22Rv1 (cell line): ENCODE measurements at regions not wholly inside any gene's neighbourhood (a gene's known extent, or its start where the extent isn't known, plus 50 kb on each side); places are given as distances from the start of the nearest gene placed in this dataset.

ENCODE experiments used
- CTCF ChIP-seq: fragments of 450-650 bp; IDR thresholded peaks from 2 replicates; pipeline ENCODE4 v1.5.1; 2017; ENCODE audit warnings: mild to moderate bottlenecking
- ZFX ChIP-seq: fragments of 450-650 bp; IDR thresholded peaks from 2 replicates; pipeline ENCODE4 v1.6.1; 2017; ENCODE audit warnings: antibody characterized with exemption, borderline replicate concordance

- no peak for TF ChIP-seq CTCF
- no peak for TF ChIP-seq ZFX
Observed at GRCh38 chr13:59441596-59442280, 722.0 kb downstream of the DIAPH3 start.
